CD4-positive, CD25-positive, alpha-beta regulatory T cell (primary cell): ENCODE measurements at regions not wholly inside any gene's neighbourhood (a gene's known extent, or its start where the extent isn't known, plus 50 kb on each side); places are given as distances from the start of the nearest gene placed in this dataset.
"Not testable (repeated sequence)": the region's sequence is repeated elsewhere in the genome, so short reads cannot be mapped to it uniquely, and the experiment has no call there.

Experiments used
- ATAC-seq, 2 donors: fragments of 150-1000 bp; cut with Tn5 transposase; one replicate each; pipeline ENCODE4 v1.10.0; 2021; ENCODE audit warnings: low read depth in 2 of 2, moderate number of reproducible peaks in 2 of 2, moderate library complexity in 1 of 2
- DNase-seq, 3 donors: peaks; one replicate each; pipeline versions ENCODE4 v3.0.0 to v3.0.0-alpha.2; 2012 to 2022; ENCODE audit warnings: mixed read lengths in 1 of 3
- H3K27ac ChIP-seq: one replicate; pipeline ENCODE4 v1.7.0; 2013; ENCODE audit warnings: mild to moderate bottlenecking, low read length; ENCODE audit not compliant: insufficient read depth, poor library complexity, severe bottlenecking
- H3K27me3 ChIP-seq: one replicate; pipeline ENCODE4 v1.7.0; 2013; ENCODE audit warnings: low read length; ENCODE audit not compliant: control insufficient read depth, insufficient read depth
- H3K36me3 ChIP-seq: one replicate; pipeline ENCODE4 v1.7.0; 2013; ENCODE audit warnings: mild to moderate bottlenecking, low read length, moderate library complexity; ENCODE audit not compliant: control insufficient read depth, insufficient read depth
- H3K4me1 ChIP-seq: 2 replicates; pipeline ENCODE4 v1.7.0; 2013; ENCODE audit warnings: mild to moderate bottlenecking, low read length; ENCODE audit not compliant: insufficient read depth, control insufficient read depth, poor library complexity, severe bottlenecking
- H3K4me3 ChIP-seq: one replicate; pipeline ENCODE4 v1.7.0; 2013; ENCODE audit warnings: low read depth, mild to moderate bottlenecking, low read length, moderate library complexity
- H3K9me3 ChIP-seq, 2 experiments: 1 replicate in 1 of 2; 2 replicates in 1 of 2; pipeline ENCODE4 v1.7.0; 2013; ENCODE audit warnings: low read length in 2 of 2, mild to moderate bottlenecking in 1 of 2, moderate library complexity in 1 of 2; ENCODE audit not compliant: control insufficient read depth in 2 of 2
- H3K27ac Mint-ChIP-seq, 3 donors: one replicate each; pipeline ENCODE4 v1.8.0; 2020 to 2022; ENCODE audit warnings: mild to moderate bottlenecking in 3 of 3, mixed read lengths in 3 of 3, moderate library complexity in 2 of 3
- H3K27me3 Mint-ChIP-seq: one replicate; pipeline ENCODE4 v1.8.0; 2022; ENCODE audit warnings: mild to moderate bottlenecking, mixed read lengths
- H3K36me3 Mint-ChIP-seq: one replicate; pipeline ENCODE4 v1.8.0; 2020; ENCODE audit warnings: mixed read lengths
- H3K4me1 Mint-ChIP-seq, 4 donors: one replicate each; pipeline ENCODE4 v1.8.0; 2020 to 2022; ENCODE audit warnings: mixed read lengths in 4 of 4, mild to moderate bottlenecking in 1 of 4
- H3K4me3 Mint-ChIP-seq, 4 donors: one replicate each; pipeline ENCODE4 v1.8.0; 2020 to 2022; ENCODE audit warnings: mild to moderate bottlenecking in 4 of 4, mixed read lengths in 4 of 4, moderate library complexity in 3 of 4
- H3K9me3 Mint-ChIP-seq, 7 donors: one replicate each; pipeline ENCODE4 v1.8.0; 2020 to 2022; ENCODE audit warnings: mixed read lengths in 7 of 7, mild to moderate bottlenecking in 3 of 7, moderate library complexity in 2 of 7

DNA sequence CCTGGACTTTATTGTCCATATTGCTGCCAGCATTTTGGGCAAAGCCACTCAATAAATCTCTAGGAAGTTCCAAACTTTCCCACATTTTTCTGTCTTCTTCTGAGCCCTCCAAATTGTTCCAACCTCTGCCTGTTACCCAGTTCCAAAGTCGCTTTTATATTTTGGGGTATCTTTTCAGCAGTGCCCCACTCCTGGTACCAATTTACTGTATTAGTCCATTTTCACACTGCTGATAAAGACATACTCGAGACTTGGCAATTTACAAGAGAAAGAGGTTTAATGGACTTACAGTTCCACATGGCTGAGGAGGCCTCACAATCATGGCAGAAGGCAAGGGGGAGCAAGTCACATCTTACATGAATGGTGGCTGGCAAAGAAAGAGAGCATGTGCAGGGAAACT is 53.4 kb downstream of the AHSP start:
- not testable (repeated sequence) for H3K27me3 ChIP-seq, H3K4me1 ChIP-seq, ATAC-seq, H3K27me3 Mint-ChIP-seq, H3K36me3 ChIP-seq, H3K4me3 Mint-ChIP-seq, H3K27ac Mint-ChIP-seq, H3K27ac ChIP-seq, H3K4me3 ChIP-seq, DNase-seq, H3K36me3 Mint-ChIP-seq, H3K4me1 Mint-ChIP-seq
- H3K9me3 Mint-ChIP-seq = peaks cover under 1 to 48% (median 9%) of the 10 kb centered on the region in 7 donors
- peaks cover 9 to 31% of the 10 kb centered on the region in 2 experiments for H3K9me3 ChIP-seq

DNA sequence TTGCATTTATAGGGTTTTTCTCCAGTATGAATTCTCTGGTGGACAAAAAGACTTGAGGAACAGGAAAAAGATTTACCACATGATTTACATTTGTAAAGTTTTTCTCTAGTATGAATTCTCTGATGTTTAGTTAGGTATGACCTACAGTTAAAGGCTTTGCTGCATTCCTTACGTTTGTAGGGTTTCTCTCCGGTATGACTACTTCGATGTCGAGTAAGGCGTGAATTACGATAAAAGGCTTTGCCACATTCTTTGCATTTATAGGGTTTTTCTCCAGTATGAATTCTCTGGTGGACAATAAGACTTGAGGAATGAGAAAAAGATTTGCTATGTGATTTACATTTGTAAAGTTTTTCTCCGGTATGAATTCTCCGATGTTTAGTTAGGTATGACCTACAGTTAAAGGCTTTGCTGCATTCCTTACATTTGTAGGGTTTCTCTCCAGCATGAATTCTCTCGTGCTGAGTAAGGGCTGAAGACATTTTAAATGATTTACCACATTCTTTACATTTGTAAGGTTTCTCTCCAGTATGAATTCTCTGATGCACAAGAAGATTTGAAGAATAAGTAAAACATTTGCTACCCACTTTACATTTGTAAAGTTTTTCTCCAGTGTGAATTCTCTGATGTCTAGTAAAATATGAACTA is 74.2 kb downstream of the AHSP start:
- H3K4me1 ChIP-seq, ATAC-seq, H3K4me3 ChIP-seq, H3K27me3 Mint-ChIP-seq, H3K36me3 Mint-ChIP-seq, H3K36me3 ChIP-seq, H3K27ac Mint-ChIP-seq, H3K4me3 Mint-ChIP-seq, H3K27ac ChIP-seq, H3K27me3 ChIP-seq, H3K4me1 Mint-ChIP-seq, DNase-seq: not testable (repeated sequence)
- peaks cover under 1 to 63% (median 22%) of the 10 kb centered on the region in 7 donors for H3K9me3 Mint-ChIP-seq
- peaks cover 70 to 71% of the 10 kb centered on the region in 2 experiments for H3K9me3 ChIP-seq

DNA sequence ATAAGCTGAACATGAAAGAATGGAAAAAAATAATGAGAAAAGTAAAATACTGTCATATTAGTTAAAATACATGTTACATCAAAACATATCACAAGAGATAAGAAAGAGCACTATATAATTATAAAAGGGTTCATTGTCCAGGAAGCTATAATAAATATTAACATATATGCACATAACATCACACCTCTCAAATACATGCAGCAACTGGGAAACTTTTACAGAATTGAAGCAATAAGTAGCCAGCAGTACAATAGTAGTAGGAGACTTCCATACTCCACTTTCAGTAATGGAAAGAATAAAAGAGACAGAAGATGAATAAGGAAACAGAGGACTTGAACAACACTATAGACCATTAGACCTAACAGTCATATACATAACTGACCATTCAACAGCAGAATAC is 90.4 kb downstream of the AHSP start:
- no peaks in the 10 kb centered on the region for H3K36me3 ChIP-seq
- DNase-seq (no peak), ATAC-seq (no peak)
- peaks cover 0 to 20% (median 10%) of the 10 kb centered on the region in 7 donors for H3K9me3 Mint-ChIP-seq
- no peak overlapping the region for H3K27ac Mint-ChIP-seq
- H3K4me3 Mint-ChIP-seq = no peak overlapping the region
- no peak overlapping the region for H3K27ac ChIP-seq
- H3K27me3 ChIP-seq = peaks cover 2% of the 10 kb centered on the region
- H3K4me1 Mint-ChIP-seq = no peaks in the 10 kb centered on the region
- no peaks in the 10 kb centered on the region for H3K27me3 Mint-ChIP-seq
- no peaks in the 10 kb centered on the region for H3K36me3 Mint-ChIP-seq
- no peaks in the 10 kb centered on the region for H3K4me1 ChIP-seq
- H3K9me3 ChIP-seq = peaks cover 0 to 4% of the 10 kb centered on the region in 2 experiments
- H3K4me3 ChIP-seq = no peak overlapping the region

DNA sequence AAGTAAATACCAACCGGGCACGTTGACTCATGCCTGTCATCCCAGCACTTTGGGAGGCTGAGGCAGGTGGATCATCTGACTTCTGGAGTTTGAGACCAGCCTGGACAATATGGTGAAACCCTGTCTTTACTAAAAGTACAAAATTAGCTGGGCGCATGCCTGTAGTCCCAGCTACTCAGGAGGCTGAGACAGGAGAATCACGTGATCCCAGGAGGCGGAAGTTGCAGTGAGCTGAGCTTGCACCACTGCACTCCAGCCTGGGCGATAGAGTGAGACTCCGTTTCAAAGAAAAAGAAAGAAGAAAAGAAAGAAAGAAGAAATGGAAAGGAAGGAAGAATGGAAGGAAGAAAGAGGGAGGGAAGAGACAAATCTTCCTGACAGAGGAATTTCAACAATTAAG is 108.7 kb downstream of the AHSP start:
- Histone ChIP-seq H3K4me1 (no peaks in the 10 kb centered on the region), H3K27ac (no peak overlapping the region), H3K27me3 (peaks cover 3% of the 10 kb centered on the region), H3K9me3 (no peaks in the 10 kb centered on the region), H3K4me3 (no peak overlapping the region), H3K36me3 (no peaks in the 10 kb centered on the region)
- Mint-ChIP-seq H3K4me3 (no peak overlapping the region), H3K36me3 (no peaks in the 10 kb centered on the region), H3K4me1 (no peaks in the 10 kb centered on the region), H3K27ac (no peak overlapping the region), H3K27me3 (no peaks in the 10 kb centered on the region), H3K9me3 (peaks cover 0 to 9% (median 3%) of the 10 kb centered on the region in 7 donors)
- ATAC-seq = no peak
- no peak for DNase-seq

GRCh38 chr16:31641279-31641678 is 113.6 kb downstream of the AHSP start:
- Mint-ChIP-seq H3K27ac (no peak overlapping the region), H3K36me3 (no peaks in the 10 kb centered on the region), H3K27me3 (peaks cover 4% of the 10 kb centered on the region), H3K4me1 (no peaks in the 10 kb centered on the region), H3K4me3 (no peak overlapping the region), H3K9me3 (peaks cover 0 to 9% (median 2%) of the 10 kb centered on the region in 7 donors)
- ATAC-seq = no peak
- Histone ChIP-seq H3K4me3 (no peak overlapping the region), H3K4me1 (no peaks in the 10 kb centered on the region), H3K27me3 (peaks cover 4% of the 10 kb centered on the region), H3K36me3 (no peaks in the 10 kb centered on the region), H3K9me3 (no peaks in the 10 kb centered on the region), H3K27ac (no peak overlapping the region)
- DNase-seq = no peak

- not testable (repeated sequence) for H3K36me3 ChIP-seq, DNase-seq, ATAC-seq, H3K4me1 ChIP-seq, H3K27ac Mint-ChIP-seq, H3K27ac ChIP-seq, H3K4me3 ChIP-seq, H3K27me3 Mint-ChIP-seq, H3K36me3 Mint-ChIP-seq, H3K9me3 ChIP-seq, H3K4me1 Mint-ChIP-seq, H3K27me3 ChIP-seq, H3K4me3 Mint-ChIP-seq
- H3K9me3 Mint-ChIP-seq = peaks cover 0 to 20% (median 3%) of the 10 kb centered on the region in 7 donors
These were observed 128.0 kb downstream of the AHSP start for GRCh38 chr16:31655674-31656073.

DNA sequence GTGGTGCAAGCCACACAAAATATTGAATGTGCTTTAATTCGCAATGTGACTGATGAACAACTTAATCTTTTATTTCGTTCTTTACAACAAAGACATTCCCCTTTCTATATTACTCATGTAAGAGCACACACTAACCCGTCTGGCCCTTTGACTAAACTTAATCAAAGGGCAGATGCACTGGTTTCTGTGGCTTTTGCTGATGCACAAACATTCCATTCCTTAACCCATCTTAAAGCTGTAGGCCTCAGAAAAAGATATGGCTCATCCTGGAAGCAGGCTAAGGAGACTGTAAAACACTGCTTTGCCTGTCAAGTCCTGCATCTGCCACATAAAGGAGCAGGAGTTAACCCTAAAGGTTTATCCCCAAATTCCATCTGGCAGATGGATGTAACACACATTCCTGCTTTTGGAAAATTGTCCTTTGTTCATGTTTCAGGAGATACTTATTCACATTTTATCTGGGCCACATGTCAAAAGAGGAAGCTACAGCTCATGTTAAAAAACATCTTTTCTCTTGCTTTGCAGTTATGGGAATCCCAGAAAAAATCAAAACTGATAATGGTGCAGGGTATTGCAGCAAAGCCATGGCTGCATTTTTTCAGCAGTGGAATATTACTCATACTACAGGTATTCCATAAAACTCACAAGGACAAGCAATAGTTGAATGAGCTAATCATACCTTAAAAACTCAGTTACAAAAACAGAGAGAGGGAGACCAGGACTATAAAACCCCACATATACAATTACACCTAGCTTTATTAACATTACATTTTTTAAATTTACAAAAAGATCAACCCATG is 137.2 kb downstream of the AHSP start:
- ATAC-seq = no peak
- no peak overlapping the region for H3K27ac Mint-ChIP-seq

GRCh38 chr16:31674686-31675085 is 147.0 kb downstream of the AHSP start:
- no peak overlapping the region for H3K4me3 Mint-ChIP-seq
- H3K27ac Mint-ChIP-seq = no peak overlapping the region
- H3K4me1 ChIP-seq = no peaks in the 10 kb centered on the region
- H3K27me3 Mint-ChIP-seq = peaks cover 5% of the 10 kb centered on the region
- H3K27me3 ChIP-seq = no peaks in the 10 kb centered on the region
- no peaks in the 10 kb centered on the region for H3K36me3 ChIP-seq
- H3K4me3 ChIP-seq = no peak overlapping the region
- ATAC-seq = no peak
- H3K36me3 Mint-ChIP-seq = no peaks in the 10 kb centered on the region
- H3K4me1 Mint-ChIP-seq = peaks cover 3 to 6% (median 5%) of the 10 kb centered on the region in 4 donors
- H3K9me3 Mint-ChIP-seq = peaks cover 0 to 14% (median 3%) of the 10 kb centered on the region in 7 donors
- no peak overlapping the region for H3K27ac ChIP-seq
- DNase-seq = no peak
- no peaks in the 10 kb centered on the region for H3K9me3 ChIP-seq

More for the DNA sequence above, 137.2 kb downstream of the AHSP start:
- H3K4me1 ChIP-seq = no peaks in the 10 kb centered on the region
- Mint-ChIP-seq H3K27me3 (peaks cover 31% of the 10 kb centered on the region), H3K36me3 (no peaks in the 10 kb centered on the region), H3K9me3 (peaks cover 2 to 8% (median 5%) of the 10 kb centered on the region in 7 donors), H3K4me3 (no peak overlapping the region), H3K4me1 (peaks cover 0 to 1% (median 0%) of the 10 kb centered on the region in 4 donors)
- H3K4me3 ChIP-seq = no peak overlapping the region
- H3K36me3 ChIP-seq = no peaks in the 10 kb centered on the region
- no peaks in the 10 kb centered on the region for H3K9me3 ChIP-seq
- no peak overlapping the region for H3K27ac ChIP-seq
- H3K27me3 ChIP-seq = no peaks in the 10 kb centered on the region
- DNase-seq = no peak
